Stimulated activated CD4-positive, alpha-beta T cell treated with anti-CD3 and anti-CD28 coated beads, Interleukin-1b, Interleukin-23, amount 100 ng/mL, for 4 hours (primary cell): ENCODE measurements at regions not wholly inside any gene's neighbourhood (a gene's known extent, or its start where the extent isn't known, plus 50 kb on each side); places are given as distances from the start of the nearest gene placed in this dataset.
"Not testable (repeated sequence)": the region's sequence is repeated elsewhere in the genome, so short reads cannot be mapped to it uniquely, and the experiment has no call there.

Source experiments
- DNase-seq, 2 donors: peaks; one replicate each; pipeline ENCODE4 v3.0.0-alpha.2; 2020; ENCODE audit warnings: low read depth in 2 of 2

DNA sequence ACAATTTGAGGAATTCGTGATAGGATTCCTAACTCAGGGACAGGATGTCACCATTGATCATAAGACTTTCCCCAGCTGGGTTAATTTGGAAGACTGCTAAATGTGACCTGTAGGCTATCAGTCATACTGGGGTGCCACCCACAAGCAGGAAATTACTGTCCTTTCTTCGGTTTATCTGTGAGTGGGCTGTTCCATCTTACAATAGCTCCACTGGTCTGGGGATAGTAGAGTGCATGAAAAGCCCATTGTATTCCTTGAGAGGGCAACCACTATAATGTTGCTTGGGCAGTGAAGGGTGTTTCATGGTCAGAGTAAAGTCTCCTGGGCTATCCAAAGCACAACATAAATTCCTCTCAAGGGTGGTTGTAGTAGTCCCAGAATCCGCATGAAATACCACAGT lies 1523.0 kb upstream of the B3GALT2 start:
- DNase-seq, result no peak

DNA sequence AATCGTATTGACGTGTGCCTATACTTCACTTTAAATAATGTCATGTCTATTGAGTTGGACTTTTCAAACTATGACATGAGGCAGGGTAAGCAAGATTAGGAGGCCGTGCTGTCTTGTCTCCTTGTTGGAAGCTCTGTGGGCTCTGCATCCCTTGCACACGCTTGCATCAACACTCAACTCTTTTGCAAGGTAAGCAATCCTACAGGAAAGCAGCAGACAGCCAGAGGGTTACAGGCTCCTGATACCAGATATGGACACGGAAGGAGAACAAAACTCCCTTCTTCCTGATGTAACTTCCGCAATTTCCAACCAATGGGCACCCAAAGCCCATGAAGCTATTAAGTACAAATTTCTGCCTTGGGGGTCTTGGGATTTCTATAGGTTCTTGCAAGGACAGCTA lies 1520.7 kb upstream of the B3GALT2 start:
- DNase-seq, result no peak

DNA sequence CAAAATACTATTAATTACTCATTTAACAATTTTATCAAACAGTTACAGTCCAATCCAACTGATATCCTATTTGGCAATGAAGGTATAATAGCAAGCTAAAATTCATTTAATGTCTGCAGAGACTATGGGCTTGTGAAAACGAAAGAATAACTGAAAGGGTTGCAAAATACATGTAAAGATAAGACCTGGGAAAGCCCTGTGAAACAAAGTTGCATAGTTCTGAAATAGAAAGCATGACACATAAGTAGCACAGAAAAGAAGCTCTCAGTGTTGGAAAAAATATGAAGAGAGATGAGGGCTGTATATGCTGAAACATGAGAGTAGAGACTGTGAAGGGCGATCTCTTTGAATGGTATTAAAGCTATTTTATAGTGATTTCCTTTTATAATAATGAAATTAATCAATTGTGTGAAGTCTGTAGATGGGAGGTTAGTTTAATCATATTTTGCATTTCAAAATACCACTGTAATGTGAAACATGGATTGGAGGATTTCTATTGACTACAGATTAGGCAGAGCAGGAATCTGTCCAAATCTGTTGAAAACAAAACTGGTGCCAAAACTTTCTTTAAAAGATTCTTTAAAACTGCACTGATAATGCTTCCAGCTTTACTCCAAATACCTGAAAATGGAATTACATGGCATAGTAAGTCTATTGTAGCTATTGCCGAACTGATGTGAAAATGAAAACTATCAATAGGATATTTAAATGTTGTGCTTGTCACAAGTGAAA lies 1518.9 kb upstream of the B3GALT2 start:
- DNase-seq, result no peak

DNA sequence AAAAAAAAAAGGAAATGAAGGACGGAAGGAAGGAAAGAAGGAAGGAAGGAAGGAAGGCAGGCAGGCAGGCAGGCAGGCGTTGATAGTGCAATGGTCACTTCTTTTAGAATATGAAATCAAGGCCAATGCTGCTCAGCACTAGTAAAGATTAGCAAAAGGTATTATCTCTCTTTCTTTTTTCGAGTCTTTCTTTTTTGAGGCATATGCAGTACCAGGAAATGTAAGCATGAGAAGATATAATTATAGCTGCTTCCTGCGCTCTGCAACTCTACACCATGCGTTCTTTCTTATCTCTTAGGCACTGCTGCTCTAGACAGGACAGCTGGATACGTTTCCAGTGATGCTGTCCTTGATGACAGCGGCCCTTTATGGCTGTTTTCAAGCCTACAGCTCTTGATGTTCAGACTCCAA lies 1512.5 kb upstream of the B3GALT2 start:
- DNase-seq, result no peak

DNA sequence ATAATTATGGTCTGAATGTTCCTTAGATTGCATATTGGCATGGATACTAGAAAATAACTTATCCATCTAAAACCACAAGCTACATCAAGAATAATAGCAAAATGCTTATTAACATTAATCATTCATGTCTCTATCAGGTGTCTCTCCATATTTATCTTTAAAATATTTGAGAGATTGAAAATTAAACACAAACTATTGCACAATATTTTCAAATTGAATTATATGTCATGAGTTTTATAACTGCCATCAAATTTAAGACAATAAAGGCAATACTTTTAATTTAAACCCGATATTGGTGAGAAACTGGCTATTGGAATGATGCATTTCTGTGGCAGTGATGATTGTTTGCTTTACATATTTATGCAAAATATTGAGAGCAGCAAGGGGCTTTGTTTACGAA lies 1506.8 kb upstream of the B3GALT2 start:
- no peak for DNase-seq

DNA sequence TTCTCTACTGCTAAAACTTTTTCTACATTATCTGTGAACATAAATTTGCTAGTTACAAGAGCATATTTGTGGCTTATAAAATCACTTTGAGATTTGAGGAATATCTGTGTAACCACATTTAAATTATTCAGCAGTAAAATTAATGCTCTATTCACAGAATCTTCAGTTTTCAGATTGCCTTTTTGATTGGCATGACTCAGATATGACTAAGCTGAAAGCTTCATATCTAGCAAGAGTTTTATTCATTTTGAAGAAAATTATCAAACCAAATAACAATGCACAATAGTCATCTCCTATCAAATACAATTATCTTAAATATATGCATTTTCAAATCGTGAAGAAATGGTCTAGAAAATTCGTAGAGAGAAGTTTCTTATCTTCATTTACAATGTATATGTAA lies 1498.2 kb upstream of the B3GALT2 start:
- DNase-seq, result no peak

DNA sequence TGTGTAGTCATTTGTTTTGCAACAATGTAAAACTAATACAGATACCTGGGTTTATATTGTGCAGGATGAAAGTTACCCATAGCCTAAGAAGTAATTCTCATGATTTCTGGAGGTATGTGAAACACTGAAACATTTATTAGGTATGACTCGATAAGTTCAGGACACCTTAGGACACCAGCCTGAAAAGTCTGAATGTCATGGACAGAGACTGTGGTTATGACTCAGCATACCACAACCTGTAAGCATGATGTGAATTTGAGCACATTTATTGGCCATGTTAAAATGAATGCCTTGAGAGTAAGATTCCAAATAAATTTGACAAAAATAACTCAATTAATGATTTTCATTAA lies 1471.7 kb upstream of the B3GALT2 start:
- DNase-seq, result no peak

DNA sequence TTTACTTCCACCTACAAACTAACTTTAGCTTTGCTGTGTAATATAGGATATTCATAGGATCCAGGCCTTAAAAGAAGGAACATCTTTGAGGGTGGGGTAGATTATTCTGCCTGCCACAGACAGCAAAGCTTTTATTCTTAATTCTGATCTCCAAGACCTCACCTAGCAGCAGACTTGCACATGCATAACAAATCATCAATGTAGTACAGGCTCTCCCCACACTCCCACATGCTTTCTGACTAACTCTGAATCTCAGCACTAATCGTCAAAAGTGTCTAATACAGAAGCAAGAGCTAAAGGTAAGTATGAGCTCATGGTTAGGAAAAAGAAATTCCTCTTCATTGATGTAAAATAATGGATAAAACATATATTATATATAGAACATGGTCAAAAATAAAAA lies 1468.5 kb upstream of the B3GALT2 start:
- DNase-seq, result no peak

DNA sequence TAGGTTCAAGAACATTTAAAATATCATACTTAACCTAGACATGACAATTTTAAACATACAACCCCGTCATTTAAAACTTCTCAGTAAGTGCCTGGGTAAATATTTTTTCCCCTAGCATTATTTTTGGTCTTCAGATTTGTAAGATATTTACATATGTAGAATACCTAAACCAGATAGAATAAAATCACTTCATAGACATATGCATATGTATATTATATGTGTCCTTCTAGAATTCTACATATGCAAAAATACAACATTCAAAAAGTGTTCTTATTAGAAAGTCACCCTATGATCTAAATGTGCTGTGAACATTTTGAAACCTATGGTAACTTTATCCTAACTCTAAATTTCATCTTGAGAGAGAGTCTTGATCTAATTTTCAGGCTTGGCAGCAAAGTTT lies 1467.0 kb upstream of the B3GALT2 start:
- DNase-seq, result no peak

DNA sequence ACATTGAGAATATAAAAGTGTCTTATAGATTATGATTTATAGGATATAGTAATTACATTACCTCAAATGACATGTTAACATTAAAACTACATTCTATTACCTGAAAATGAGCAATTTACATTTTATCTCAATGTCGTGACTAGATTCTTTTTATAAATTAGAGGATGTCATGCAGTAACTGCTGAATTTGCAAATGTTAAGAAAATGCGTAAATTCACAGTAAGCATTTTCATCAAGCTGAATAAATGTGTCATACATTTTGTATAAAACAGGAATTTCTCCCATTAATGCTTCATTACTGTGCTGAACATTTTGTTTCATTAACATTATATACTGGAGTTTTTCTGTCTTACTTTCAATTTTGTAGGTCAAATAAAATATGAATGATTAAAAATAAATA lies 1460.7 kb upstream of the B3GALT2 start:
- no peak for DNase-seq

DNA sequence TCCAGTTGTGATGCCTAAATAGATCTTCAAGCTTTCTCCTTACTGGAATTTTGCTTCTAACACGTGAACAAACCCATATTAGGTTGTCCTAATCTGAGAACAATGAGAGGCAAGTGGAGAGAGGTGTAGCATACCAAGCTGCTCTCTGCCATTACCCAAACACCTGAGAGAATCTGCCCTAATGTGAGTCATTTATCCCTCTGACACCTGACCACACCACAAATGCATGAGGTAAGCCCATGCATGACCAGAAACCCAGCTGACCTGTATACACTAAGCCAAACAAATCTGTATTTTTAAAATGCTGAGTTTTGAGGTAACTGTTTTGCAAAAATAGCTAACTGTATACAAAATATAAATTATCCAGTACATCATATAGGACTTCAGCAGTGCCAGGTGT lies 1458.1 kb upstream of the B3GALT2 start:
- no peak for DNase-seq

DNA sequence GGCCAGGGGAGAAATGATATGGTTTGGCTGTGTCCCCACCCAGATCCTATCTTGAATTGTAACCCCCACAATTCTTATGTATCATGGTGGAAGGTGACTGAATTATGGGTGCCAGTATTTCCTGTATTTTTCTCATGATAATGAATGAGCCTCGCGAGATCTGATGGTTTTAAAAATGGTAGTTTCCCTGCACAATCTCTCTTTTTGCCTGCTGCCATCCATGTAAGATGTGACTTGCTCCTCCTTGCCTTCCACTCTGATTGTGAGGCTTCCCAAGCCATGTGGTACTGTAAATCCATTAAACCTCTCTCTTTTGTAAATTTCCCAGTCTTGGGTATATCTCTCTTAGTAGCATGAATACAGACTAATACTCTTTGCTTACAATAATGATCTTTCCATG lies 1453.9 kb upstream of the B3GALT2 start:
- no peak for DNase-seq

DNA sequence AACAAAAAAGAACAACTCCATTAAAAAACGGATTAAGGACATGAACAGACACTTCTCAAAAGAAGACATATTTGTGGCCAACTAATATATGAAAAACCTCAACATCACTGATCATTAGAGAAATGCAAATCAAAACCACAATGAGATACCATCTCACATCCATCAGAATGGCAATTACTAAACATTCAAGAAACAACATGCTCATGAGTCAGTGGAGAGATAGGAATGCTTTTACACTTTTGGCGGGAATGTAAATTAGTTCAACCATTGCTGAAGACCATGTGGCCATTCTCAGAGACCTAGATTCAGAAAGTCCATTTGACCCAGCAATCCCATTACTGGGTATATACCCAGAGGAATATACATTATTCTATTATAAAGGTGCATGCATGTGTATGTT lies 1442.6 kb upstream of the B3GALT2 start:
- no peak for DNase-seq

DNA sequence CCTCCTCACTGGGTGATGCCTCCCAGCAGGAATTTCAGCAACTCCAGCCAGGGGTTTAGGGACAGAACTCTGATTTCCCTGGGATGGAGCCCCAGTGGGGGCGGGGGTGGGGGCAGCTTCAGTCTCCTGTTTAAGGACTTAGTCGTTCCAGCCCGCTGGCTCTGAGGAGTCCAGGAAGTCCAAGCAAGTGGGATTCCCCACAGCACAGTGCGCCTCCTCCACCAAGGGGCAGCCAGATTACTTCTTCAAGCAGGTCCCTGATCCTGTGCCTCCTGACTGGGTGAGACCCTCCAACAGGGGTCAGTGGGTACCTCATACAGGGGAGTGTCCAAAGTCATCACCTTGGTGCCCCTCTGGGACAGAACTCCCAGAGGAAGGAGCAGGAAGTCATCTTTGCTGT lies 1438.4 kb upstream of the B3GALT2 start:
- DNase-seq, result no peak

DNA sequence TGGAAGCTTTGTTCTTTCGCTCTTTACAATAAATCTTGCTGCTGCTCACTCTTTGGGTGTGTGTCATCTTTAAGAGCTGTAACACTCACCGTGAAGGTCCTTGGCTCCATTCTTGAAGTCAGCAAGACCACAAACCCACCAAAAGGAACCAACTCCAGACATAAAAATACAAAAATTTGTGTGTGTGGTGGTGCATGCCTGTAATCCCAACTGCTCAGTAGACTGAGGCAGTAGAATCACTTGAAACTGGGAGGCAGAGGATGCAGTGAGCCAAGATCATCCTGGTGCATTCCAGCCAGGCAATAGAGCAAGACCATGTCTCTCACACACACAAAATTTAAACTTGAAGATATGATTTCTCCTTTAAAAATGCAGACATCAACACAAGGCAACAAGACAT lies 1431.7 kb upstream of the B3GALT2 start:
- DNase-seq, result no peak

DNA sequence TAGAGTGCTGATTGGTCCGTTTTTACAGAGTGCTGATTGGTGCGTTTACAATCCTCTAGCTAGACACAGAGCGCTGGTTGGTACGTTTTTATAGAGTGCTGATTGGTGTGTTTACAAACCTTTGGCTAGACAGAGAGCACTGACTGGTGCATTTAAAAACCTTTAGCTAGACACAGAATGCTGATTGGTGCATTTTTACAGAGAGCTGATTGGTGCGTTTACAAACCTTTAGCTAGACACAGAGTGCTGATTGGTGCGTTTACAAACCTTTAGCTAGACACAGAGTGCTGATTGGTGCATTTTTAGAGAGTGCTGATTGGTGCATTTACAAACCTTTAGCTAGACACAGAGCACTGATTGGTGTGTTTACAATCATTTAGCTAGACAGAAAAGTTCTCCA lies 1430.9 kb upstream of the B3GALT2 start:
- not testable (repeated sequence) for DNase-seq

DNA sequence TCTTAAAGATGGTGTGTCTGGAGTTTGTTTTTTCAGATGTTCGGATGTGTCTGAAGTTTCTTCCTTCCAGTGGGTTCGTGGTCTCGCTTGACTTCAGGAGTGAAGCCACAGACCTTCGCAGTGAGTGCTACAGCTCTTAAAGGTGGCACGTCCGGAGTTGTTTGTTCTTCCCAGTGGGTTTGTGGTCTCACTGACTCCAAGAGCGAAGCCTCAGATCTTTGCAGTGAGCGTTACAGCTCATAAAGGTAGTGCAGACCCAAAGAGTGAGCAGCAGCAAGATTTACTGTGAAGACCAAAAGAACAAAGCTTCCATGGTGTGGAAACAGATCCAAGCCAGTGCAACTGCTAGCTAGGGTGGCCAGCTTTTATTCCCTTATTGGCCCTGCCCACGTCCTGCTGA lies 1430.4 kb upstream of the B3GALT2 start:
- no peak for DNase-seq

DNA sequence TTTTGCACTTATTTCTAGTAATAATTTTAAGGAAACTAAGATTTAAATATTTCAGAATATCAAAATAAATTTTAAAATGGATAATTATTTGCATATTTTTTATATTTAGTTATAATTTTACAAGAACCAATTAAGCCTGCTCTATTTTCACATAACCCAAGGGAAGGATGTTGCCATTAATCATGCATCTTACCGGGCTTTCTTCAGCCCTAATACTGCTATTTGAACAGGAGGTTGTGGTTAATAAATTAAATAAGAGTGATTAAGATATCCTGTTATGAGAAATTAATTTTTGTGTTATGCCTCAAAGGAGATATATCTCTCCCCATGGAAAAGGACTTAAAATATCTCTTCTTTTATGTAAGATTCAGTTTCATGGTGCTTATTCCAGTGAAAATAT lies 1415.8 kb upstream of the B3GALT2 start:
- no peak for DNase-seq

DNA sequence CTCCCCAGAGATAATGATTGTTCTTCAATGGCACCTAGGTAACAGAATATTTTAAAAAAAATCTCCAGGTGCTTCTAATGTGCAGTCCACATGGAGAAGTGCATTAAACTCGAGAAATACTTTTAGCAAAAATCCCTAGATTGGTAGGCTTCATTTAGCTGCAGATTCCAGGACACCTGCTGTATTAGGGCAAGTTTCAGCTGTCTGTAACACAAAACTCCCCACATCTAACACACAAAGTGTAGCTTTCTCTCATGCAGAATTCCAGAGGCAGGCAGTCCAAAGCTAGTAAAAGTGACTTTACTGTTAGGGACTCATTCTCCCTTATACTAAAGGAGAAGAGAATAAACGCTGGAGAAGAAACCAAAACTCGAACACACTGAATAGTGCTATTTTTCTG lies 1414.3 kb upstream of the B3GALT2 start:
- no peak for DNase-seq

DNA sequence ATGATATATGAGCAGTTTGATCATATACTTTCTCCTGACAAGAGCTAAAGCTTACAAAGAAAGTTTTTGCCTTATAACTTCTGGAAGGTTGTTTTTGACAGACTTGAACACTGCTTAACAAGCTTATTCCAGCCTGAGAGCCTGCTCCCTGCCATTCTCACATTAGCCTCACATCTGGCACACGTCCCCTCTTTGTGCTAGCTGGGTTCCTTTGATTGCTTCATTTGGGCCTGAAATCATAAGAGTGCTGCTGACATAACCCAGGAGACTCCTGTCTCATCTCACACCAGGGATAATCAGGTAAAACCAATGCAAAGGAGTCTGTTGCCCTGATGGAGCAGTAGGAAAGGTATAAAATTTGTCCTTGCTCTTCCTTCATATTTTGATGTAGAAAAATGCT lies 1411.7 kb upstream of the B3GALT2 start:
- DNase-seq, result no peak

DNA sequence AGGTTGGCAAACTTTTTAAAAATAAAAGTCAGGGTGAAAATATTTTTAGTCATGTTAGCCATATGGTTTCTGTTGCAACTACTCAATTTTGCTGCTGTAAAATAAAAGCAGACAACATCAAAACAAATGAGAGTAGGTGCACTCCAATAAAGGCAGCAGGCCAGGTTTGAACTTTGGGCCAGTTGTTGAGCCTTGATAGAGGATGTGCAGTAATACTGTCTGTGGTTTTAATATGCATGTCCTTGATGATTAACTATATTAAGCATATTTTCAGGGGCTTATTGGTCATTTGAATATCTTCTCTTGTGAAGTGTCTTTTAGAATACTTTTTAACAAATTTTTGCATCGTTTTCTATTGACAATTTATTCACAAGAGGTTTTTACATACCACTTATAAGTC lies 1399.9 kb upstream of the B3GALT2 start:
- DNase-seq, result no peak

DNA sequence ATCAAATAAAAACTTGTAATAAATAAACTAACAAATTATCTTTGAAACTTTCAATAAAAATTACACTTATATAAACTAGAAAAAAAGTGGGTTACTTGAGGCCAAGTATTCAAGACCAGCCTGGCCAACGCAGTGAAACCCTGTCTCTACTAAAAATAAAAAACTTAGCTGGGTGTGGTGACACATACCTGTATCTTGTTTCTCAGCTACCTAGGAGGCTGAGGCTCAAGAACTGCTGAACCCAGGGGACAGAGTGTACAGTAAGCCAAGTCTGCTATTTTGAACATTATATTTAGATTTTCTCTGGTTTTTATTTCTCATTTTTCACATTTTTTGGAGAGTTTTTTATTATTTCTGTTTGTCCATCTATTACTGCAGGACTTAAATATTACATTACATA lies 1397.6 kb upstream of the B3GALT2 start:
- no peak for DNase-seq

DNA sequence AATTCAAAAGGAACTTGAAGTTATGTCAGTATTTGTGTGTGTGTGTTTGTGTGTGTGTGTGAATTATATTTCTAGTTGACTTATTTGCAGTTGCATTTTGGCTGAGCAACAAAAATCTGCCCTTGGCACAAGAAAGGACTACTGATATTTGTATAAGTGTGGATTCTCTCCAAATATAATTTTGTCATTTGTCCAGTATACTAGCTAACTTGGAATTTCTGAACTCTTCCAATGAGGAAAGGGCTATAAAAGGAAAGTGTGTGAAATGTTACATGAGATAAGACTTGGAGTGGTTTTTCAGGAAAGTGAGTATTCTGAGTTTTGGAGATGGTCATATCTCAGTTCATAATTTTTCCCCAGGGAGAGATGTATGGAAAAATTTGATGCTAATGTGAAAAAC lies 1384.1 kb upstream of the B3GALT2 start:
- no peak for DNase-seq

DNA sequence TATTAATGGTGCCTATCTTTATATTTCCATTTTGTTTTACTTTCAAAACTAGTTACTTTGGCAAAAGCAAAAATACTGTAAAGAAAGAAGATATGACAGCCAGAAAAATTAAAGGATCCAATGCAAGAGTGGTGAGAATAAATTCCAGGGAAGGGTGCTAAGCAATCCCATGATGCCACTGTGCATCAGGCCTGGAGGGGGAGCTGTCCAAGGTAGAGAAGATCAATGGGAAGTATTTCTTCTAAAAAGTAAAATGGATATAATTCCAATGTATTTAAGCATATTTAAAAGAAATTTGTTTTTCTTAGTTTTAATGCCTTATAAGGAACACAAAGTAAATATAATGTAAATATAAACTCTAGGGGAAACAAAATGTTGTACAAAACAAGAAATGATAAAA lies 1382.2 kb upstream of the B3GALT2 start:
- no peak for DNase-seq

DNA sequence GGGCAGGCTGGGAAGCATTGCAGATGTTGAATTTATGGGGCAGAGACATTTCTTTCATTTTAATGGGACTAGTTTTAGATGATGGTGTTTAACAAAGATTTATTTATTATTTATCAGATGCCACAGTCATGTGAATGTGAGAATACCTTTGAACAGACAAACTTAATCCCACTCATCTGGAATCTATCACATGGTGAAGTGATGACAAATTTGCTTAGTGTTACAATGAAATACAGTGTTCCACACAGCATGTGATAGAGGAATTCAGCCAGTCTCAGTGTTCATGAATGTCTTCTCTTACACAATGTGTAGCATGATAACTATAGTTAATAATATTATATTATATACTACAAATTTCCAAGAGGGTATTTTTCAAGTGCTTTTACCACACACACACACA lies 1361.7 kb upstream of the B3GALT2 start:
- no peak for DNase-seq
